Heart left ventricle (tissue), 13 donors: ENCODE measurements at regions not wholly inside any gene's neighbourhood (a gene's known extent, or its start where the extent isn't known, plus 50 kb on each side); places are given as distances from the start of the nearest gene placed in this dataset.

Experiments used
- CTCF ChIP-seq, 12 donors: fragments of 200-600 bp; sonication (generic) in 4 of 12; IDR thresholded peaks; one replicate each; pipeline versions ENCODE4 v1.5.0 to v1.8.0; 2018 to 2022; ENCODE audit warnings: antibody characterized with exemption in 12 of 12, mild to moderate bottlenecking in 5 of 12
- POLR2A ChIP-seq, 2 donors: fragments of 450-650 bp; IDR thresholded peaks; one replicate each; pipeline ENCODE4 v1.6.1; 2017; ENCODE audit warnings: antibody characterized with exemption in 2 of 2, mild to moderate bottlenecking in 2 of 2, moderate library complexity in 2 of 2
- donor health status: ischemic (EF 13 %, LVEDD 7.1; RV severe dilation, severe dysfunction).
- donor health status: DM: no; HTN: yes; CAD: no.
- donor health status: DM: no; HTN: no; CAD: no.
- donor health status: ischemic (EF 25% LVEDD 6.9; RV normal size, moderate dysfunction).
- donor health status: ischemic (EF 25% LVEDD 5.7; RV mildly dilated, moderate dysfunction).
- donor health status: ischemic (EF 35%, LVEDD 5.7; RV mildly dilated, moderate dysfunction).
- donor health status: nonischemic (EF 11% LVEDD 7.7; RV severe dilation, severe dysfunction).
- donor health status: DM: yes; HTN: yes; CAD: no.
- donor health status: PGD.
- donor health status: ischemic (EF 29% LVEDD 5.4; RV normal size, mild dysfunction).
- donor health status: nonischemic (EF 23%, LVEDD 6.1; RV moderate dilation, normal function).

DNA sequence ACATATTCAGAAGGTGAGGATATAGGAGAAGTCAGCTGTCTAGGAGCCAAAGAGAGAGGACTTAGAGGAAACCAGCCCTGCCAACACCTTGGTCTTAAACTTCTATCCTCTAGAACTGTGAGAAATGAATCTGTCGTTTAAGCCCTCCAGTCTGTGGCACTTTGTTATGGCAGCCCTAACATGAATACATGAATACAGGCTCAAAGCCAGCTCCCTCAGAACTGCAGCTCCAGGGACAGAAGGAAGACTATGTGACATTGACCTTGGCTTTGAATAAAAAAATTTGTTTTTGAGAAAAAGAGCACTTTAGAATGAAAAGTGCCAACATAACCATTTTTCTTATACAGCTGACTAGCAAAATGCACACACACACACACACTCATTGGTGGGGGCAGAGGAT, 110.9 kb upstream of the ATP2B2 start:
- no peak for TF ChIP-seq CTCF (IDR thresholded peaks at IDR 0.05)
- TF ChIP-seq POLR2A (IDR thresholded peaks at IDR 0.05), result no peak
